GM23248 (cell line): ENCODE measurements at regions not wholly inside any gene's neighbourhood (a gene's known extent, or its start where the extent isn't known, plus 50 kb on each side); places are given as distances from the start of the nearest gene placed in this dataset.

ENCODE experiments used
- DNase-seq: peaks from one replicate; pipeline ENCODE4 v3.0.0-alpha.2; 2015
- H2AFZ ChIP-seq: fragments of 200-600 bp; sonication (generic); 2 replicates; pipeline ENCODE4 v1.6.1; 2016; ENCODE audit warnings: antibody characterized with exemption
- H3F3A ChIP-seq: fragments of 200-600 bp; sonication (generic); 2 replicates; pipeline ENCODE4 v1.6.1; 2016; ENCODE audit warnings: mild to moderate bottlenecking, antibody characterized with exemption, mixed run types; ENCODE audit not compliant: insufficient read depth
- H3K27ac ChIP-seq: fragments of 200-600 bp; sonication (generic); 2 replicates; pipeline ENCODE4 v1.5.1; 2016; ENCODE audit warnings: mild to moderate bottlenecking
- H3K27me3 ChIP-seq: fragments of 200-600 bp; sonication (generic); replicated peaks from 2 replicates; pipeline ENCODE4 v1.6.1; 2016; ENCODE audit warnings: mild to moderate bottlenecking; ENCODE audit not compliant: insufficient read depth
- H3K36me3 ChIP-seq: fragments of 200-600 bp; sonication (generic); 2 replicates; pipeline ENCODE4 v1.6.1; 2016; ENCODE audit warnings: low read depth, mild to moderate bottlenecking
- H3K4me1 ChIP-seq: fragments of 200-600 bp; sonication (generic); 2 replicates; pipeline ENCODE4 v1.6.1; 2016; ENCODE audit warnings: mild to moderate bottlenecking; ENCODE audit not compliant: insufficient read depth
- H3K4me2 ChIP-seq: fragments of 200-600 bp; sonication (generic); one replicate; pipeline ENCODE4 v1.6.1; 2016; ENCODE audit warnings: mild to moderate bottlenecking; ENCODE audit not compliant: unreplicated experiment
- H3K4me3 ChIP-seq: fragments of 200-600 bp; sonication (generic); 2 replicates; pipeline ENCODE4 v1.5.1; 2016; ENCODE audit warnings: mild to moderate bottlenecking
- H3K79me2 ChIP-seq: fragments of 200-600 bp; sonication (generic); 2 replicates; pipeline ENCODE4 v1.6.1; 2016; ENCODE audit warnings: mild to moderate bottlenecking; ENCODE audit not compliant: insufficient read depth
- H3K9ac ChIP-seq: fragments of 200-600 bp; sonication (generic); 2 replicates; pipeline ENCODE4 v1.6.1; 2016; ENCODE audit warnings: mild to moderate bottlenecking
- H3K9me2 ChIP-seq: fragments of 200-600 bp; sonication (generic); 2 replicates; pipeline ENCODE4 v1.6.1; 2016; ENCODE audit warnings: mixed run types, mild to moderate bottlenecking, moderate library complexity; ENCODE audit not compliant: insufficient read depth
- H3K9me3 ChIP-seq: fragments of 200-600 bp; sonication (generic); one replicate; pipeline ENCODE4 v1.6.1; 2017; ENCODE audit warnings: low read depth
- H4K20me1 ChIP-seq: fragments of 200-600 bp; sonication (generic); 2 replicates; pipeline ENCODE4 v1.6.0; 2016; ENCODE audit not compliant: insufficient read depth
- EZH2 ChIP-seq: fragments of 200-600 bp; sonication (generic); IDR thresholded peaks from 2 replicates; pipeline ENCODE4 v1.6.1; 2018; ENCODE audit warnings: antibody characterized with exemption, mild to moderate bottlenecking; ENCODE audit not compliant: insufficient read depth, poor library complexity, severe bottlenecking
- EZH2phosphoT487 ChIP-seq: fragments of 200-600 bp; sonication (generic); IDR thresholded peaks from 2 replicates; pipeline ENCODE4 v1.6.1; 2018; ENCODE audit warnings: antibody characterized with exemption, moderate library complexity, mild to moderate bottlenecking, low read depth; ENCODE audit not compliant: insufficient read depth
- WGBS, 2 experiments: methylation state at CpG; one replicate each; pipeline ENCODE4 v1.1.6; 2015 to 2017; ENCODE audit warnings: low lambda C conversion rate in 2 of 2, low coverage in 1 of 2; ENCODE audit errors: missing lambda C conversion rate in 2 of 2; 5-methylcytosine and 5-hydroxymethylcytosine counted together
- in situ Hi-C: fragments of 300-500 bp; cut with MboI; formaldehyde crosslinking; loops from 2 replicates; pipeline ENCODE4 v1.15.0; 2020

DNA sequence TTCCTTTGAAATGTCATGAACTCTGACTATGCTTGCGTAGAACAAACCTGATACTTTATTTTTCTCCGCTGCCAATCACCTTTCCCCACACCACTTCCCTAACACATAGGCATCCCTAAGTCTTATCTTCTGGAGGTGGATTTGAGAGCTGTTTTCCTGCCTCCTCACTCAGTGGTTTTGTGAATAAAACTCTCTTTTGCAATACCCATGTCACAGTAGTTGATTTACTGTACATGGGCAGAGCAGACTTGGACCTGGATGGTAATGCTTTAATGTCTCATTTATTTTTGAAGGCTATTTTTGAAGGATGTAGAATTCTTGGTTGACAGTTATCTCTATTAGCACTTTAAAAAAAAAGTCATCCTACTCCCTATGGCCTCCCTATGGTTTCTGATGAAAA is 881.8 kb downstream of the SLITRK5 start:
- no peak for DNase-seq
- no peak overlapping the region for H3K9ac ChIP-seq
- no peaks in the 10 kb centered on the region for H3K9me2 ChIP-seq
- no peaks in the 10 kb centered on the region for H3K79me2 ChIP-seq
- no peaks in the 10 kb centered on the region for H3K4me1 ChIP-seq
- no peak overlapping the region for H3K4me3 ChIP-seq
- H3K4me2 ChIP-seq, result no peak overlapping the region
- H3F3A ChIP-seq, result no peaks in the 10 kb centered on the region
- WGBS, 2 experiments, result 39 to 52% methylated on average over 2 of the region's 2 CpGs
- no peaks in the 10 kb centered on the region for H3K27me3 ChIP-seq
- H4K20me1 ChIP-seq, result no peaks in the 10 kb centered on the region
- no peaks in the 10 kb centered on the region for H3K36me3 ChIP-seq
- TF ChIP-seq EZH2 (no peak), EZH2phosphoT487 (no peak)
- no peaks in the 10 kb centered on the region for H3K9me3 ChIP-seq
- no peak overlapping the region for H2AFZ ChIP-seq
- in situ Hi-C loops, result no loop called here
- no peak overlapping the region for H3K27ac ChIP-seq

GRCh38 chr13:88565566-88565965 is 894.4 kb downstream of the SLITRK5 start:
- Histone ChIP-seq H3K9me2 (no peaks in the 10 kb centered on the region), H3K79me2 (no peaks in the 10 kb centered on the region), H3K4me3 (no peak overlapping the region), H3K4me2 (no peak overlapping the region), H3K27me3 (no peaks in the 10 kb centered on the region), H4K20me1 (no peaks in the 10 kb centered on the region), H3K36me3 (no peaks in the 10 kb centered on the region), H2AFZ (no peak overlapping the region), H3K27ac (no peak overlapping the region), H3K4me1 (no peaks in the 10 kb centered on the region), H3K9me3 (no peaks in the 10 kb centered on the region), H3F3A (no peaks in the 10 kb centered on the region), H3K9ac (no peak overlapping the region)
- DNase-seq, result no peak
- in situ Hi-C loops, result no loop called here
- TF ChIP-seq EZH2phosphoT487 (no peak), EZH2 (no peak)

DNA sequence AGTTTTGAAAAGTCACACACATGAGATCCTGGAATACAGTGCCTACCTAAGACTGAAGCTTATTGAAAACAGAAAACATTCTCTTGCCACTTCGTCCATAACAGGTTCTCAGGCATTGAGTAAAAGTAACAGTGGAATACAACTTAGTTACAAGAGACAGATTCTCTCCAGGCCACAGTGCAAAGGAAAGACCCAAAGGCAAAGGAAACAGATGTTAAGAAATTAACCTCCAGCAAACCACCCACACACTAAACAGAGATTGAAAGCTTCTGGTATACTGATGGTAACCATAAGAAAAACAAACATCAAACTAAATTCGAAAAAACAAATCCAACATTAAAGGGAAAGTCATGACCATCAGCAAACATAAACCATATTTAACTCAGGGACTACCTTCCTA is 914.7 kb downstream of the SLITRK5 start:
- Histone ChIP-seq H3K79me2 (no peaks in the 10 kb centered on the region), H4K20me1 (no peaks in the 10 kb centered on the region), H3K4me3 (no peak overlapping the region), H3K9me2 (no peaks in the 10 kb centered on the region), H3K27me3 (no peaks in the 10 kb centered on the region), H3K9me3 (no peaks in the 10 kb centered on the region), H3K36me3 (no peaks in the 10 kb centered on the region), H3F3A (no peaks in the 10 kb centered on the region), H3K4me1 (no peaks in the 10 kb centered on the region), H3K9ac (no peak overlapping the region), H2AFZ (no peak overlapping the region), H3K27ac (no peak overlapping the region), H3K4me2 (no peak overlapping the region)
- no peak for DNase-seq
- in situ Hi-C loops, result no loop called here
- TF ChIP-seq EZH2, result no peak
- no peak for TF ChIP-seq EZH2phosphoT487
- WGBS, 2 experiments, result 2% methylated on average over 2 of the region's 2 CpGs

DNA sequence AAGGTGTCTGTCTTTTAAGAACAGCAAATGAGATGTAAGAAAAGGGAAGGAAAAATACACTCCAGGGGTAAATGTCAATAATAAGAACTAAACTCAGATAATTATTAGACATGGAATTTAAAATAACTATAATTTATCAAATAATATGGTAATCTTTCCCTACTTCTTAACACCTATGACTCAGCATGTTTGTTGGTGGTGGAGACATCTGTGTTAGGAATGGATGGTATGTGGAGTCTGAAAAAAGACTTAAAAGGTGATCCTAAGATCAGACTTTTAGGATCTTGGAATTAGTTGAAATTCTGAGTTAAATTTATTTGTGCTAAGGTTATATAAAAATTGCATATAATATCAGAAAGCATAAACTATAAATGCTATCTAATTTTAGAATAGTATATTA is 915.1 kb downstream of the SLITRK5 start:
- Histone ChIP-seq H3K27ac (no peak overlapping the region), H3K9me2 (no peaks in the 10 kb centered on the region), H3K27me3 (no peaks in the 10 kb centered on the region), H4K20me1 (no peaks in the 10 kb centered on the region), H3F3A (no peaks in the 10 kb centered on the region), H3K79me2 (no peaks in the 10 kb centered on the region), H3K9ac (no peak overlapping the region), H3K36me3 (no peaks in the 10 kb centered on the region), H3K4me1 (no peaks in the 10 kb centered on the region), H3K9me3 (no peaks in the 10 kb centered on the region), H3K4me3 (no peak overlapping the region), H2AFZ (no peak overlapping the region), H3K4me2 (no peak overlapping the region)
- no peak for DNase-seq
- in situ Hi-C loops, result no loop called here
- TF ChIP-seq EZH2, result no peak
- TF ChIP-seq EZH2phosphoT487, result no peak

- no peaks in the 10 kb centered on the region for H3K4me1 ChIP-seq
- WGBS, 2 experiments, result 0 to 2% methylated on average over 1 of the region's 1 CpG
- H3K4me3 ChIP-seq, result no peak overlapping the region
- no peaks in the 10 kb centered on the region for H4K20me1 ChIP-seq
- H3K4me2 ChIP-seq, result no peak overlapping the region
- DNase-seq, result no peak
- H3K27ac ChIP-seq, result no peak overlapping the region
- TF ChIP-seq EZH2 (no peak), EZH2phosphoT487 (no peak)
- H3K9me2 ChIP-seq, result no peaks in the 10 kb centered on the region
- H3K9ac ChIP-seq, result no peak overlapping the region
- H3F3A ChIP-seq, result no peaks in the 10 kb centered on the region
- in situ Hi-C loops, result no loop called here
- H3K9me3 ChIP-seq, result no peaks in the 10 kb centered on the region
- no peaks in the 10 kb centered on the region for H3K36me3 ChIP-seq
- no peaks in the 10 kb centered on the region for H3K27me3 ChIP-seq
- H2AFZ ChIP-seq, result no peak overlapping the region
- H3K79me2 ChIP-seq, result no peaks in the 10 kb centered on the region
Measured at GRCh38 chr13:88590574-88590973, 919.4 kb downstream of the SLITRK5 start.
